ENCODE measurements at regions not wholly inside any gene's neighbourhood (a gene's known extent, or its start where the extent isn't known, plus 50 kb on each side); places are given as distances from the start of the nearest gene placed in this dataset.
"Not testable (repeated sequence)": the region's sequence is repeated elsewhere in the genome, so short reads cannot be mapped to it uniquely, and the experiment has no call there.

DNA sequence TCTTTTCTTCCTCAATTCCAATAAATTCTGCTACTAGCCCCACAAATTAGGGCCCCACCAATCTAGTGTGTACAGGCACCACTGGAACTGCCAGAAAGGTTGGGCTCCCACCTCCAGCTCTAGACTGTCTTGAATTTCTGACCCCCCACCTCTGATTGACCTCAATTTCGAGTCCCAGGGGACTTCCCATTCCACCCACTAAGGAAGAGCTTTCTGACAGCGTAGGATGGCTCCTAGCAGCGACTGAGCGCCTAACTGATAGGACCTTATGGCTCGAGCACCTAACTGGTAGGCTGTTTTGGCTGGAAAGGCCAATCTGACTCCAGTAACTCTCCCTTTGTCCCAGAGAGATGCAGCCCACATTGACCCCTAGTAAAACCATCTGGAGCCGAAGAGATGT lies 171.6 kb upstream of the ZNF184 start:
- TF ChIP-seq, protein P1, sequence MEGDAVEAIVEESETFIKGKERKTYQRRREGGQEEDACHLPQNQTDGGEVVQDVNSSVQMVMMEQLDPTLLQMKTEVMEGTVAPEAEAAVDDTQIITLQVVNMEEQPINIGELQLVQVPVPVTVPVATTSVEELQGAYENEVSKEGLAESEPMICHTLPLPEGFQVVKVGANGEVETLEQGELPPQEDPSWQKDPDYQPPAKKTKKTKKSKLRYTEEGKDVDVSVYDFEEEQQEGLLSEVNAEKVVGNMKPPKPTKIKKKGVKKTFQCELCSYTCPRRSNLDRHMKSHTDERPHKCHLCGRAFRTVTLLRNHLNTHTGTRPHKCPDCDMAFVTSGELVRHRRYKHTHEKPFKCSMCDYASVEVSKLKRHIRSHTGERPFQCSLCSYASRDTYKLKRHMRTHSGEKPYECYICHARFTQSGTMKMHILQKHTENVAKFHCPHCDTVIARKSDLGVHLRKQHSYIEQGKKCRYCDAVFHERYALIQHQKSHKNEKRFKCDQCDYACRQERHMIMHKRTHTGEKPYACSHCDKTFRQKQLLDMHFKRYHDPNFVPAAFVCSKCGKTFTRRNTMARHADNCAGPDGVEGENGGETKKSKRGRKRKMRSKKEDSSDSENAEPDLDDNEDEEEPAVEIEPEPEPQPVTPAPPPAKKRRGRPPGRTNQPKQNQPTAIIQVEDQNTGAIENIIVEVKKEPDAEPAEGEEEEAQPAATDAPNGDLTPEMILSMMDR (IDR thresholded peaks at IDR 0.05; ENCODE audit: insufficient read depth, low read length, poor library complexity, severe bottlenecking) = no peak
- DNase-seq (ENCODE audit: extremely low read depth, insufficient read length) = no peak
- no peaks in the 10 kb centered on the region for H3K27me3 ChIP-seq (replicated peaks; ENCODE audit: control insufficient read depth, insufficient read depth, low read length)
- no peaks in the 10 kb centered on the region for H3K36me3 ChIP-seq (ENCODE audit: control insufficient read depth, insufficient read depth, low read length)
- H3K4me3 ChIP-seq (replicated peaks; ENCODE audit: low read depth, low read length) = no peak overlapping the region

DNA sequence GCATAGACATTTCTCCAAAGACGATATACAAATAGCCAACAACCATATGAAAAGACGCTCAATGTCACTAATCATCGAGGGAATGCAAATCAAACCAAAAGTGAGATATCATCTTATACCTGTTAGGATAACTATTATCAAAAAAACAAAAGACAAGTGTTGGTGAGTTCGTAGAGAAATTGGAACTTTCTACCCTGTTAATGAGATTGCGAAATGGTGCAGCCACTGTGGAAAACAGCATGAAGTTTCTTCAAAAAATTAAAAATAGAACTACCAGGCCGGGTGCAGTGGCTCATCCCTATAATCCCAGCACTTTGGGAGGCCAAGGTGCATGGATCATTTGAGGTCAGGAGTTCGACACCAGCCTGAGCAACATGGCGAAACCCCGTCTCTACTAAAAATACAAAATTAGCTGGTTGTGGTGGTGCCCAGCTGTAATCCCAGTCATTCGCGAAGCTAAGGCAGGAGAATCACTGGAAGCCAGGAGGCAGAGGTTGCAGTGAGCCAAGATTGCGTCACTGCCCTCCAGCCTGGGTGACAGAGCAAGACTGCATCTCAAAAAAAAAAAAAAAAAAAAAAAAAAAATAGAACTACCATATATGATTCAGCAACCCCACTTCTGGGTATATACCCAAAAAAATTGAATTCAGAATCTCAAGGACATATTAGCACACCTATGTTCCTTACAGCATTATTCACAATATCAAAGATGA lies 170.0 kb upstream of the ZNF184 start:
- Histone ChIP-seq H3K27me3 (replicated peaks; ENCODE audit: control insufficient read depth, insufficient read depth, low read length) (no peaks in the 10 kb centered on the region), H3K36me3 (ENCODE audit: control insufficient read depth, insufficient read depth, low read length) (no peaks in the 10 kb centered on the region), H3K4me3 (replicated peaks; ENCODE audit: low read depth, low read length) (no peak overlapping the region)
- TF ChIP-seq, protein P1 (IDR thresholded peaks at IDR 0.05; ENCODE audit: insufficient read depth, low read length, poor library complexity, severe bottlenecking) = no peak
- DNase-seq (ENCODE audit: extremely low read depth, insufficient read length) = no peak

DNA sequence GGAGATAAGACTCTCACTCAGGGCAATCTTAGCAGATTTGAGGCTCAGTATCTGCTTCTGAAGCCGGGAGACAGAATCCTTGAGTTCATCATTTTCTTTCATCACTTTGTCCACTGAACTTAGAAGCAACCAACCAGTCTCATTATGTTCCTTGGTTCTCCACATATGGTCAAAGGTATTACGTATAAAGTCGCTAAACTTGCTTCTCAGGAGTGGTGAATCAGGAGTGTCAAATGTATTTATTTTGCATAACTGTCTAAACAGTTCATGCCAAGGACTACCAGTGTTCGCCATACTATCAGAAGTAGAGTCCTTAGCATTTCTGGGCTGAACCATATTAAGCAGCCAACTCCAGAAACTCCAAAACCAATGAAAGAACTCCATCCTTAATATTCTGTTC lies 163.0 kb upstream of the ZNF184 start:
- not testable (repeated sequence) for H3K27me3 ChIP-seq (replicated peaks; ENCODE audit: control insufficient read depth, insufficient read depth, low read length); H3K4me3 ChIP-seq (replicated peaks; ENCODE audit: low read depth, low read length); DNase-seq (ENCODE audit: extremely low read depth, insufficient read length); H3K36me3 ChIP-seq (ENCODE audit: control insufficient read depth, insufficient read depth, low read length)

DNA sequence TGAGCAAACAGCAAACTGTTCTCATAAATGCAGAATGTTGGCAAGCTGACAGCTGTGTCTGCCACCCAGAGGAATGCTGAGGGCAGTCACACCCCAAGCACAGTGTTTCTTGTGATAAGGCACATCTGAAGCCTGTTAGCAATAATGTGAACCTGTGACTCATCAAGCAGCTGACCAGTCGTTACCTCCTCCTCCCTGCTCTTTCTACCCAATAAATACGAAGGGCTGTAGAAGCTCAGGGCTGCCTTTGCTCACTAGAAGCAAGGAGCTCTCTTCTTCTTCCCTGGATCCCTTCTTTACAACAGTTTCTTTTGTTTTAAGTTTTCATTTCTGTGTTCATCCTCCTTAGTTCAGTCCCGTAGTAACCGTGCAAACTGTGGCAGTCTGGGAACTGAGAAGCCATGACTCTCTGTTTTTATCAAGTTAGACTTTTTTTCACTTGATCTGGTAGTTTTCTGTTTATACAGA lies 160.3 kb upstream of the ZNF184 start:
- DNase-seq (ENCODE audit: extremely low read depth, insufficient read length); H3K36me3 ChIP-seq (ENCODE audit: control insufficient read depth, insufficient read depth, low read length); H3K27me3 ChIP-seq (replicated peaks; ENCODE audit: control insufficient read depth, insufficient read depth, low read length); H3K4me3 ChIP-seq (replicated peaks; ENCODE audit: low read depth, low read length): not testable (repeated sequence)

DNA sequence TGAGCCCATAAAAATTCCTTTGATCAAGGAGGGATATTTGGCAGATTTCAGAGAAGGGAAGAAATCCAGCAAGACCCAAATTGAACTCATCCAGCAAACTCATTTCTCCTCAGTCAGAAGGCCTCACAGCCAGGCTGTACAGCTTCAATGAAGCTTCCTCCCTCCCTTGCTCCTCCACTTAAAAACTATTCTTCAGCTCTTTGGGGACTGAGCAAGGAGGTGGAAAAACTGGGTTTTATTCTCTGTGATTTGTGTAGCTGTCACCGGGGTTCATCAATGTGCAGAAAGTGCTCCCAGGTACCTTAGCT lies 158.7 kb upstream of the ZNF184 start:
- H3K27me3 ChIP-seq (replicated peaks; ENCODE audit: control insufficient read depth, insufficient read depth, low read length) = no peaks in the 10 kb centered on the region

DNA sequence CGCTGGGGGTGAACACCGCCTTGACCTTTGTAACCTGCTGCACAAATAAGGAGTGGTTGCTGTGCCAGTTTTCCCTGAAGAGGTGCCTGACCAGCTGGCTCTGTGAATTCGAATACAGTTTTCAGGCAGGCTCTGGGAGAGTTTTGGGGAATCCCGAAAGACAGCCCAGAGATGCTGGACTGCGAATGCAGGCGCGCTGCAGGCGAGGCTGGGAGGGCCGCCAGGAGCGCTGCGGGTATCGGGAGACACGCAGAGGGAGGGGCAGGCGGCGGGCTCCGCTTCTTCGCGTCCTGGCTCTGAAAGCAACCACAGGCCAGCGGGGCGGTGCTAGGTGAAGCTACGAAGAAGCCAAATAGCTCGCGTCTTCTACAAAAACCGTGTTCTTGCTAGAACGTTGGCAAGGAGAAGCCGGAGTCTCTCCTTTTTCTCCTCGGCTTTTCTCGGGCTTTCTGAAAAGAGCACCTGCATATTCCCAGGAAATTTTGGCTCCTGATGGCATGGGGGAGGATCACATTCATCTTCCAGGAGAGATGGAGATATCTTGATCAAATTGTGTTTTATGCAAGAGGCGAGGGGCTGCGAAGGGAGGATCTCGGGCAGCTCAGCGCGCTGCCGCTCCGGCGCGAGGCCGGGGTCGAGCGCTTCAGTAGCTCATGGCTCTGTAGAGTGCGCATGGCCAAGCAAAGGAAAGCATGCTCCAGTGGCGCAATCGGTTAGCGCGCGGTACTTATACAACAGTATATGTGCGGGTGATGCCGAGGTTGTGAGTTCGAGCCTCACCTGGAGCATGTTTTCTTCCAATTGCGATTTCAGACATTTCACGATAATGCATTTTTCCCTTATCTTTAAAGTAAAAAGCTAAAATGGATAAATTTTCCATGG lies 158.1 kb upstream of the ZNF184 start:
- Histone ChIP-seq H3K27me3 (replicated peaks; ENCODE audit: control insufficient read depth, insufficient read depth, low read length) (no peaks in the 10 kb centered on the region), H3K4me3 (replicated peaks; ENCODE audit: low read depth, low read length) (peak overlapping the region; percentile 47), H3K36me3 (ENCODE audit: control insufficient read depth, insufficient read depth, low read length) (no peaks in the 10 kb centered on the region)
- TF ChIP-seq, protein P1 (IDR thresholded peaks at IDR 0.05; ENCODE audit: insufficient read depth, low read length, poor library complexity, severe bottlenecking) = peak; percentile 35
- DNase-seq (ENCODE audit: extremely low read depth, insufficient read length) = peak; percentile 78

More for the DNA sequence above, 158.7 kb upstream of the ZNF184 start:
- DNase-seq (ENCODE audit: extremely low read depth, insufficient read length) = no peak
- H3K4me3 ChIP-seq (replicated peaks; ENCODE audit: low read depth, low read length) = no peak overlapping the region
- TF ChIP-seq, protein P1 (IDR thresholded peaks at IDR 0.05; ENCODE audit: insufficient read depth, low read length, poor library complexity, severe bottlenecking) = no peak
- H3K36me3 ChIP-seq (ENCODE audit: control insufficient read depth, insufficient read depth, low read length) = no peaks in the 10 kb centered on the region
